ENCODE measurements at regions not wholly inside any gene's neighbourhood (a gene's known extent, or its start where the extent isn't known, plus 50 kb on each side); places are given as distances from the start of the nearest gene placed in this dataset.

DNA sequence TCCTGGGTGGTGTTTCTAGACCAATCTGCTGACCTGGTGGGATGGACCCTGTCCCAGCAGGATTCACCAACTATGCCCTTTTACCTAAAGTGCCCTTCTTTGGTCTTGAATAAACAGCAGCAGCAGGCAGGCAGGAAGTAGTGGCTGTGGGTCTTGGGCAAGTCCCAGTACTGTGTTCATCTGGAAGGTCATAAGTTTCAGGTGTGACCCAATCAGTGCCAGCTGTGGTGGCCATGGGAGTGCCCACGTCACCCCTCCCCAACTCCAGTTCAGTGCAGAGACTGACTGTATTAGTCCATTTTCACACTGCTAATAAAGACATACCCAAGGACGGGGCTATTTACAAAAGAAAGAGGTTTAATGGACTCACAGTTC is 148.3 kb upstream of the SRD5A2 start:
- Mint-ChIP-seq H3K27ac (ENCODE audit: unreplicated experiment) (no peak overlapping the region), H3K4me3 (ENCODE audit: unreplicated experiment) (no peak overlapping the region), H3K36me3 (ENCODE audit: low read depth, unreplicated experiment) (no peaks in the 10 kb centered on the region), H3K27me3 (ENCODE audit: unreplicated experiment) (no peaks in the 10 kb centered on the region), H3K4me1 (ENCODE audit: unreplicated experiment) (no peaks in the 10 kb centered on the region), H3K9me3 (ENCODE audit: unreplicated experiment) (no peaks in the 10 kb centered on the region)
- TF ChIP-seq, protein P1, sequence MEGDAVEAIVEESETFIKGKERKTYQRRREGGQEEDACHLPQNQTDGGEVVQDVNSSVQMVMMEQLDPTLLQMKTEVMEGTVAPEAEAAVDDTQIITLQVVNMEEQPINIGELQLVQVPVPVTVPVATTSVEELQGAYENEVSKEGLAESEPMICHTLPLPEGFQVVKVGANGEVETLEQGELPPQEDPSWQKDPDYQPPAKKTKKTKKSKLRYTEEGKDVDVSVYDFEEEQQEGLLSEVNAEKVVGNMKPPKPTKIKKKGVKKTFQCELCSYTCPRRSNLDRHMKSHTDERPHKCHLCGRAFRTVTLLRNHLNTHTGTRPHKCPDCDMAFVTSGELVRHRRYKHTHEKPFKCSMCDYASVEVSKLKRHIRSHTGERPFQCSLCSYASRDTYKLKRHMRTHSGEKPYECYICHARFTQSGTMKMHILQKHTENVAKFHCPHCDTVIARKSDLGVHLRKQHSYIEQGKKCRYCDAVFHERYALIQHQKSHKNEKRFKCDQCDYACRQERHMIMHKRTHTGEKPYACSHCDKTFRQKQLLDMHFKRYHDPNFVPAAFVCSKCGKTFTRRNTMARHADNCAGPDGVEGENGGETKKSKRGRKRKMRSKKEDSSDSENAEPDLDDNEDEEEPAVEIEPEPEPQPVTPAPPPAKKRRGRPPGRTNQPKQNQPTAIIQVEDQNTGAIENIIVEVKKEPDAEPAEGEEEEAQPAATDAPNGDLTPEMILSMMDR (IDR thresholded peaks at IDR 0.05; ENCODE audit: unreplicated experiment), result no peak
- DNase-seq (ENCODE audit: low spot score), result no peak

DNA sequence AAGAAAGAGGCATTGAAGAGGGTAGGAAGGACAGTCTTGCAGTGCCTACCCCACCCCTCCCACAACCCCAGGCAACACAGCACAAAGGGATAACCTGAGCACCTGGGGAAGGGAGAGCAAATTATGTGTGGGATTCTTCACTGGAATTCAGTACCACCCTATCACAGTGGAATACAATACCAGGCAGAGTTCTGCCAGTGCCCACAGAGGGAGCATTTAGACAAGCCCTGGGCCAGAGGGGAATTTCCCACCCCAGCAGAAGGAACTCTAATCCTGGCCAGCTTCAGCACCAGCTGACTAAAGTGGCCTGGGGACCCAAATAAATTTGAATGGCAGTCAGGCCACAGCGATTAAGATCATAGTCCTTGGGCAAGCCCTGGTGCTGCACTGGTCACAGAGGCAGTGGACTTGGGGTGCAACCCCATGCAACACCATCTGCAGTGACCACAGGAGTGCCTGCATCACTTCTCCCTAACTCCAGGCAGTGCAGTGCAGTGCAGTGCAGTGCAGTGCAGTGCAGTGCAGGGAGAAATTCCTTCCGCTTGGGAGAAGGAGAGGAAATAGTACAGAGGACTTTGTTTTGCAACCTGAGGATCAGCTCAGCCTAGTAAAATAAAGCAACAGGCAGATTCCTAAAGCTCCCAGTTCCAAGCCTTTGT is 147.8 kb upstream of the SRD5A2 start:
- no peaks in the 10 kb centered on the region for H3K27me3 Mint-ChIP-seq (ENCODE audit: unreplicated experiment)
- DNase-seq (ENCODE audit: low spot score), result no peak
- no peak overlapping the region for H3K27ac Mint-ChIP-seq (ENCODE audit: unreplicated experiment)
- no peak overlapping the region for H3K4me3 Mint-ChIP-seq (ENCODE audit: unreplicated experiment)
- no peaks in the 10 kb centered on the region for H3K36me3 Mint-ChIP-seq (ENCODE audit: low read depth, unreplicated experiment)
- H3K9me3 Mint-ChIP-seq (ENCODE audit: unreplicated experiment), result no peaks in the 10 kb centered on the region
- TF ChIP-seq, protein P1 (IDR thresholded peaks at IDR 0.05; ENCODE audit: unreplicated experiment), result no peak
- H3K4me1 Mint-ChIP-seq (ENCODE audit: unreplicated experiment), result no peaks in the 10 kb centered on the region

DNA sequence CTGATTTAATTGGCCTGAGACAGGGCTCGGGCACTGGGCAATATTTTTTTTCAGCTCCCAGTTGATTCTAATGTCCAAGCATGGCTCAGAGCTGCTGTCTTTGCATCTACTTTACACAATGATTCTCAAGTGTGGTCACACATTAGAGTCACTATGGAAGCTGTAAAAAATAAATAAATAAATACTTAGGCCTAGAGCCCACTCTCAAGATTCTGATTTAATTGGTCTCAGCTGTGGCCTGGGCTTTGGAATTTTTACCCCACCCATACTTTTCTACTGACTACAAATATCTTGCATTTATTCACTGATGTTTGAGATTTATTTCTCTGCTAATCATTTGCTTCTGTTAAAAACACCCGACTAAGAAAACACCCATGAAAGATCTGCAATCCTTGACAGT is 145.7 kb upstream of the SRD5A2 start:
- no peak for DNase-seq (ENCODE audit: low spot score)
- no peaks in the 10 kb centered on the region for H3K27me3 Mint-ChIP-seq (ENCODE audit: unreplicated experiment)
- no peaks in the 10 kb centered on the region for H3K9me3 Mint-ChIP-seq (ENCODE audit: unreplicated experiment)
- no peak overlapping the region for H3K4me3 Mint-ChIP-seq (ENCODE audit: unreplicated experiment)
- TF ChIP-seq, protein P1 (IDR thresholded peaks at IDR 0.05; ENCODE audit: unreplicated experiment), result no peak
- no peaks in the 10 kb centered on the region for H3K36me3 Mint-ChIP-seq (ENCODE audit: low read depth, unreplicated experiment)
- H3K27ac Mint-ChIP-seq (ENCODE audit: unreplicated experiment), result no peak overlapping the region
- no peaks in the 10 kb centered on the region for H3K4me1 Mint-ChIP-seq (ENCODE audit: unreplicated experiment)

DNA sequence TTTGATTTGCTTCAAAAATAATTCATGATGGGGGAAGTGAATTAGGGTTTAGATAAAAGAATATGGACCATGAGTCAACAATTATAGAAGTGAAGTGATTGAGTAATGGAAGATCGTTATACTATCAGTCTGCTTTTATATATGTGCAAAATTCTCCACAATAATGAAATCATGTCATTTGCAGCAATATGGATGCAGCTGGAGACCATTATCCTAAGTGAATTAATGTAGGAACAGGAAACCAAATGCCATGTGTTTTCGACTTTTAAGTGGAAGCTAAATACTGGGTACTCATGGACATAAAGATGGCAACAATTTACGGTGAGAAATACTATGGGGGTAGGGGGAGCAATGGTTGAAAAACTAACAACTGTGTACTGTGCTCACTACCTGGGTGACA is 144.7 kb upstream of the SRD5A2 start:
- Mint-ChIP-seq H3K27me3 (ENCODE audit: unreplicated experiment) (no peaks in the 10 kb centered on the region), H3K9me3 (ENCODE audit: unreplicated experiment) (no peaks in the 10 kb centered on the region), H3K27ac (ENCODE audit: unreplicated experiment) (no peak overlapping the region), H3K4me1 (ENCODE audit: unreplicated experiment) (no peaks in the 10 kb centered on the region), H3K36me3 (ENCODE audit: low read depth, unreplicated experiment) (no peaks in the 10 kb centered on the region), H3K4me3 (ENCODE audit: unreplicated experiment) (no peak overlapping the region)
- TF ChIP-seq, protein P1 (IDR thresholded peaks at IDR 0.05; ENCODE audit: unreplicated experiment), result no peak
- no peak for DNase-seq (ENCODE audit: low spot score)

DNA sequence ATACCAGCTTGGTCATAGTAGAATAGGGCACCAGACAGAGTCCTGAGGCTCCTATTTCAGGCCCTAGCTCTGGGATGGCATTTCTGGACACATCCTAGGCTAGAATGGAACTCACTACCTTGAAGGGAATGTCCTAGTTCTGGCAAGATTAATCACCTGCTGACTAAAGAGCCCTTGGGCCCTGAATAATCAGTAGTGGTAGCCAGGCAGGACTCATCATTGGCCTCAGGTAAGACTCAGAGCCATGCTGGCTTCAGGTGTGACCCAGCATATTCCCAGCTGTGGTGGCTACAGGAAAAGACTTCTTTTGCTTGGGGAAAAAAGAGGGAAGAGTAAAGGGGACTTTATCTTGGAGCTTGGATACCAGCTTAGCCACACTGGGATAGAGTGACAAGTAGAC is 131.0 kb upstream of the SRD5A2 start:
- H3K9me3 Mint-ChIP-seq (ENCODE audit: unreplicated experiment), result no peaks in the 10 kb centered on the region
- TF ChIP-seq, protein P1 (IDR thresholded peaks at IDR 0.05; ENCODE audit: unreplicated experiment), result no peak
- no peaks in the 10 kb centered on the region for H3K27me3 Mint-ChIP-seq (ENCODE audit: unreplicated experiment)
- DNase-seq (ENCODE audit: low spot score), result no peak
- H3K4me1 Mint-ChIP-seq (ENCODE audit: unreplicated experiment), result no peaks in the 10 kb centered on the region
- H3K4me3 Mint-ChIP-seq (ENCODE audit: unreplicated experiment), result no peak overlapping the region
- H3K36me3 Mint-ChIP-seq (ENCODE audit: low read depth, unreplicated experiment), result no peaks in the 10 kb centered on the region
- no peak overlapping the region for H3K27ac Mint-ChIP-seq (ENCODE audit: unreplicated experiment)
